GM12873 (cell line): ENCODE measurements at regions not wholly inside any gene's neighbourhood (a gene's known extent, or its start where the extent isn't known, plus 50 kb on each side); places are given as distances from the start of the nearest gene placed in this dataset.

ENCODE experiments used
- CTCF ChIP-seq: IDR thresholded peaks from 2 replicates; pipeline ENCODE4 v1.5.1; 2012; ENCODE audit warnings: low read depth, mild to moderate bottlenecking, moderate library complexity, low read length, control low read depth; ENCODE audit not compliant: insufficient read depth; ENCODE audit errors: missing control alignments

- TF ChIP-seq CTCF = no peak
Measured at GRCh38 chr22:47286590-47286989, 524.1 kb downstream of the TBC1D22A start.

- TF ChIP-seq CTCF = no peak
Measured at GRCh38 chr22:47285981-47286380, 523.5 kb downstream of the TBC1D22A start.

- no peak for TF ChIP-seq CTCF
Measured at GRCh38 chr22:47284822-47285221, 522.4 kb downstream of the TBC1D22A start.

GRCh38 chr22:47284360-47284759, 521.9 kb downstream of the TBC1D22A start:
- TF ChIP-seq CTCF = no peak

- no peak for TF ChIP-seq CTCF
Measured at GRCh38 chr22:47283616-47284270, 521.3 kb downstream of the TBC1D22A start.

GRCh38 chr22:47282851-47283250, 520.4 kb downstream of the TBC1D22A start:
- TF ChIP-seq CTCF = no peak

GRCh38 chr22:47282366-47282765, 519.9 kb downstream of the TBC1D22A start:
- no peak for TF ChIP-seq CTCF
